ENCODE measurements at regions not wholly inside any gene's neighbourhood (a gene's known extent, or its start where the extent isn't known, plus 50 kb on each side); places are given as distances from the start of the nearest gene placed in this dataset.

GRCh38 chr3:5304188-5304587 is 116.7 kb downstream of the EDEM1 start:
- DNase-seq (ENCODE audit: extremely low read depth, low read depth, low spot score), result no peak

- no peak for DNase-seq (ENCODE audit: extremely low read depth, low read depth, low spot score)
These were observed 117.5 kb downstream of the EDEM1 start for GRCh38 chr3:5304789-5305683.

GRCh38 chr3:5305684-5305989 is 118.1 kb downstream of the EDEM1 start:
- DNase-seq (ENCODE audit: extremely low read depth, low read depth, low spot score), result no peak

- DNase-seq (ENCODE audit: extremely low read depth, low read depth, low spot score), result no peak
These were observed 121.7 kb downstream of the EDEM1 start for GRCh38 chr3:5309171-5309570.

GRCh38 chr3:5309602-5310001 is 122.1 kb downstream of the EDEM1 start:
- DNase-seq (ENCODE audit: extremely low read depth, low read depth, low spot score), result no peak

- no peak for DNase-seq (ENCODE audit: extremely low read depth, low read depth, low spot score)
These were observed 123.0 kb downstream of the EDEM1 start for GRCh38 chr3:5310509-5310908.

GRCh38 chr3:5312290-5312689 is 124.8 kb downstream of the EDEM1 start:
- no peak for DNase-seq (ENCODE audit: extremely low read depth, low read depth, low spot score)

- DNase-seq (ENCODE audit: extremely low read depth, low read depth, low spot score), result no peak
These were observed 127.4 kb downstream of the EDEM1 start for GRCh38 chr3:5314897-5315296.

GRCh38 chr3:5317557-5317956 is 130.1 kb downstream of the EDEM1 start:
- no peak for DNase-seq (ENCODE audit: extremely low read depth, low read depth, low spot score)

GRCh38 chr3:5319454-5319853 is 131.9 kb downstream of the EDEM1 start:
- DNase-seq (ENCODE audit: extremely low read depth, low read depth, low spot score), result no peak

GRCh38 chr3:5321666-5322340 is 134.3 kb downstream of the EDEM1 start:
- DNase-seq (ENCODE audit: extremely low read depth, low read depth, low spot score), result no peak

- no peak for DNase-seq (ENCODE audit: extremely low read depth, low read depth, low spot score)
These were observed 137.3 kb downstream of the EDEM1 start for GRCh38 chr3:5324780-5325179.

- DNase-seq (ENCODE audit: extremely low read depth, low read depth, low spot score), result no peak
These were observed 142.8 kb downstream of the EDEM1 start for GRCh38 chr3:5330152-5330810.

GRCh38 chr3:5331567-5332269 is 144.2 kb downstream of the EDEM1 start:
- DNase-seq (ENCODE audit: extremely low read depth, low read depth, low spot score), result no peak

- DNase-seq (ENCODE audit: extremely low read depth, low read depth, low spot score), result no peak
These were observed 144.9 kb downstream of the EDEM1 start for GRCh38 chr3:5332270-5332956.

GRCh38 chr3:5339967-5340535 is 152.5 kb downstream of the EDEM1 start:
- DNase-seq (ENCODE audit: extremely low read depth, low read depth, low spot score), result no peak

- no peak for DNase-seq (ENCODE audit: extremely low read depth, low read depth, low spot score)
These were observed 154.1 kb downstream of the EDEM1 start for GRCh38 chr3:5341610-5342009.

GRCh38 chr3:5343459-5343858 is 156.0 kb downstream of the EDEM1 start:
- no peak for DNase-seq (ENCODE audit: extremely low read depth, low read depth, low spot score)

- DNase-seq (ENCODE audit: extremely low read depth, low read depth, low spot score), result no peak
These were observed 157.2 kb downstream of the EDEM1 start for GRCh38 chr3:5344707-5345106.

- no peak for DNase-seq (ENCODE audit: extremely low read depth, low read depth, low spot score)
These were observed 160.0 kb downstream of the EDEM1 start for GRCh38 chr3:5347486-5347885.
